H54 (cell line): ENCODE measurements at regions not wholly inside any gene's neighbourhood (a gene's known extent, or its start where the extent isn't known, plus 50 kb on each side); places are given as distances from the start of the nearest gene placed in this dataset.

ENCODE experiments used
- DNase-seq: peaks from one replicate; pipeline ENCODE4 v3.0.0; 2011; ENCODE audit warnings: low spot score, mixed read lengths; ENCODE audit not compliant: insufficient read length
- FAIRE-seq: peaks from 3 replicates; lab custom pipeline; 2011; peaks lifted over from hg19 to GRCh38; lab: Jason Lieb, UNC
- POLR2A ChIP-seq: IDR thresholded peaks from 2 replicates; pipeline ENCODE4 v1.6.1; 2011; ENCODE audit warnings: low read depth, mild to moderate bottlenecking, low read length

GRCh38 chr5:111606194-111606593, 93.9 kb upstream of the STARD4 start:
- TF ChIP-seq POLR2A, result no peak
- FAIRE-seq (no peak), DNase-seq (no peak)

GRCh38 chr5:111603446-111603827, 91.1 kb upstream of the STARD4 start:
- no peak for TF ChIP-seq POLR2A
- no peak for DNase-seq
- no peak for FAIRE-seq

- TF ChIP-seq POLR2A, result no peak
- DNase-seq (no peak), FAIRE-seq (no peak)
Observed at GRCh38 chr5:111602817-111603445, 90.6 kb upstream of the STARD4 start.

GRCh38 chr5:111598996-111599395, 86.7 kb upstream of the STARD4 start:
- DNase-seq (no peak), FAIRE-seq (no peak)
- no peak for TF ChIP-seq POLR2A

- FAIRE-seq (no peak), DNase-seq (no peak)
- no peak for TF ChIP-seq POLR2A
Observed at GRCh38 chr5:111597491-111597890, 85.2 kb upstream of the STARD4 start.

- TF ChIP-seq POLR2A, result no peak
- FAIRE-seq (no peak), DNase-seq (no peak)
Observed at GRCh38 chr5:111596705-111597104, 84.4 kb upstream of the STARD4 start.

GRCh38 chr5:111595425-111595824, 83.1 kb upstream of the STARD4 start:
- DNase-seq, result no peak
- no peak for FAIRE-seq
- TF ChIP-seq POLR2A, result no peak

GRCh38 chr5:111589316-111589715, 77.0 kb upstream of the STARD4 start:
- TF ChIP-seq POLR2A, result no peak
- FAIRE-seq, result no peak

GRCh38 chr5:111587728-111588127, 75.4 kb upstream of the STARD4 start:
- FAIRE-seq (no peak), DNase-seq (no peak)
- no peak for TF ChIP-seq POLR2A

More at GRCh38 chr5:111589316-111589715, 77.0 kb upstream of the STARD4 start:
- DNase-seq, result no peak

GRCh38 chr5:111585946-111586345, 73.6 kb upstream of the STARD4 start:
- no peak for FAIRE-seq
- no peak for DNase-seq
- no peak for TF ChIP-seq POLR2A

- DNase-seq (no peak), FAIRE-seq (no peak)
- TF ChIP-seq POLR2A, result no peak
Observed at GRCh38 chr5:111585291-111585690, 73.0 kb upstream of the STARD4 start.

- FAIRE-seq, result peak; percentile 94
- peak; percentile 24 for DNase-seq
Observed at GRCh38 chr5:111584651-111585050, 72.3 kb upstream of the STARD4 start.

GRCh38 chr5:111583758-111584203, 71.4 kb upstream of the STARD4 start:
- FAIRE-seq (no peak), DNase-seq (no peak)
- no peak for TF ChIP-seq POLR2A

More at GRCh38 chr5:111584651-111585050, 72.3 kb upstream of the STARD4 start:
- TF ChIP-seq POLR2A, result no peak

GRCh38 chr5:111582993-111583601, 70.8 kb upstream of the STARD4 start:
- no peak for TF ChIP-seq POLR2A
- FAIRE-seq (no peak), DNase-seq (no peak)

GRCh38 chr5:111582451-111582850, 70.1 kb upstream of the STARD4 start:
- FAIRE-seq (no peak), DNase-seq (no peak)
- TF ChIP-seq POLR2A, result no peak

GRCh38 chr5:111580956-111581355, 68.6 kb upstream of the STARD4 start:
- DNase-seq, result no peak
- FAIRE-seq, result no peak
- no peak for TF ChIP-seq POLR2A
